ENCODE measurements at regions not wholly inside any gene's neighbourhood (a gene's known extent, or its start where the extent isn't known, plus 50 kb on each side); places are given as distances from the start of the nearest gene placed in this dataset.
"Not testable (repeated sequence)": the region's sequence is repeated elsewhere in the genome, so short reads cannot be mapped to it uniquely, and the experiment has no call there.

DNA sequence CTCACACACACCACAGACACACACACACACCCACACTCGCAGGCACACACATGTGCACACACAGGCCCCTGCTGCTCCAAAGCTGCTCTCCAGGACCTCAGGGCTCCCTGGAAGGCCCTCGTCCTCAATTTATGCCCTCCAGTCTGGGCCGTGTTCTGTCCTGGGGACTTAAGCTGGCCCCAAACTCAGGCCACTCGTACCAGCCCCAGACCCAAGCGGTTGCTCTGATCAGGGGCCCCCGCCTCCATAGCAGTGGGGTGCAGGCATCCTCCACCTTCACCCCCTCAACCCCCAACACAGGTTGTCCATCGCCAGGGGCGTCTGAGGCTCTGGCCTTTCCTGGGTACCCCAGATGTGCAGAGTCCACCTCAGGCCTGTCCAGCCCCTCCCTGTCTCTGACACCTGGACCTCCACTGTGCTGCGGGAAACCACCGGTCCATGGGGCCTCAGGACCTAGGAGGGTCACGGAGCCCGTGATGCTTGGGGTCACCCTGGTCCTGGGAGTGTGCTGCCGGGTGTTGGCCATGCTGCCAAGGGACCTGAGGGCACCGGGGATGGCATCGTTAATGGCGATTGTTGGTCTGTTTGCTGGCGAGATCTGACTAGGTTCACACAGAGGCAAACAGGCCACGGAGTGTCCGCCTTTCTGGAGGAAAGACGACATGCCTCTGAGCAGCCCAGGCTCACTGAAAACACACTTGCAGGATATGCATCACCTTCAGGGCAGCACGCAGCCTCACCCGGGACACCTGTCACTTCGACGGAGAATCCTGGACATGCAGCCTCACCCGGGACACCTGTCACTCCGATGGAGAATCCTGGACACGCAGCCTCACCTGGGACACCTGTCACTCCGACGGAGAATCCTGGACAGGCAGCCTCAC is 155.6 kb downstream of the NDUFA10 start:
- no peaks in the 10 kb centered on the region for H3K27me3 ChIP-seq
- H3K27ac ChIP-seq, result no peak overlapping the region
- no peaks in the 10 kb centered on the region for H3K36me3 ChIP-seq
- FAIRE-seq (no peak), DNase-seq (no peak), ATAC-seq (no peak)
- intact Hi-C loops (cut with DNase I), result no loop called here
- no peak for TF ChIP-seq CTCF (IDR thresholded peaks at IDR 0.05)
- WGBS, 2 donors, result 68 to 74% methylated on average over 29 of the region's 29 CpGs
- no peaks in the 10 kb centered on the region for H3K9me3 ChIP-seq
- no peaks in the 10 kb centered on the region for H3K4me1 ChIP-seq
- no peak overlapping the region for H3K4me3 ChIP-seq

- FAIRE-seq (no peak), ATAC-seq (no peak), DNase-seq (no peak)
- 71 to 93% methylated on average over 4 of the region's 4 CpGs for WGBS, 2 donors
- Histone ChIP-seq H3K27me3 (no peaks in the 10 kb centered on the region), H3K9me3 (no peaks in the 10 kb centered on the region), H3K4me3 (no peak overlapping the region), H3K4me1 (no peaks in the 10 kb centered on the region), H3K36me3 (no peaks in the 10 kb centered on the region), H3K27ac (no peak overlapping the region)
- intact Hi-C loops (cut with DNase I), result no loop called here
- no peak for TF ChIP-seq CTCF (IDR thresholded peaks at IDR 0.05)
These were observed 156.5 kb downstream of the NDUFA10 start for GRCh38 chr2:239868556-239869181.

DNA sequence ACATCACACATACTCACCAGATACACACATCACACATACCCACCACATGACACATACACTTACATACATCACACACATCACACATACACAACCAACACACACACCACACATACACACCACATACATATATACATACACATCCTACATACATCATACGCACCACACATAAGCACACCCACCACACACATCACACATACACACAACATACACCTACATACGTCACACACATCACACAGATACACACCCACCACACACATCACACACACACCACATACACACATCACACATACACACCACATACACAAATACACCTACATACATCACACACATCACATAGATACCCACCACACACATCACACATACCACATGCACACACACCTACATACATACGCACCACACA is 158.4 kb downstream of the NDUFA10 start:
- 77 to 80% methylated on average over 3 of the region's 3 CpGs for WGBS, 2 donors
- no peaks in the 10 kb centered on the region for H3K4me1 ChIP-seq
- no peak for DNase-seq
- no peaks in the 10 kb centered on the region for H3K36me3 ChIP-seq
- ATAC-seq, result no peak
- intact Hi-C loops (cut with DNase I), result no loop called here
- FAIRE-seq, result no peak
- no peaks in the 10 kb centered on the region for H3K9me3 ChIP-seq
- H3K4me3 ChIP-seq, result no peak overlapping the region
- TF ChIP-seq CTCF (IDR thresholded peaks at IDR 0.05), result no peak
- no peaks in the 10 kb centered on the region for H3K27me3 ChIP-seq
- no peak overlapping the region for H3K27ac ChIP-seq

DNA sequence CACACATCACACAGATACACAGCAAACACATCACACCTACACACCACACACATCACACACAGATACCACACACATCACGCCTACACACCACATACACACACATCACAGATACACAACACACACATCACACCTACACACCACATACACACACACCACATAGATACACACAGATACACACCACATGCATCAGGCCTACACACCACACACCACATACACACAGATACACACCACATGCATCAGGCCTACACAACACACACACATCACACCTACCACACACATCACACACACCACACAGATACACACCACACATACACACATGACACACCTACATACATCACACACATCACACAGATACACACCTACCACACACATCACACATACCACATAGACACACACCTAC is 158.8 kb downstream of the NDUFA10 start:
- H3K36me3 ChIP-seq, result no peaks in the 10 kb centered on the region
- TF ChIP-seq CTCF (IDR thresholded peaks at IDR 0.05), result no peak
- intact Hi-C loops (cut with DNase I), result no loop called here
- no peaks in the 10 kb centered on the region for H3K27me3 ChIP-seq
- no peaks in the 10 kb centered on the region for H3K4me1 ChIP-seq
- 77 to 83% methylated on average over 1 of the region's 1 CpG for WGBS, 2 donors
- no peak overlapping the region for H3K4me3 ChIP-seq
- no peaks in the 10 kb centered on the region for H3K9me3 ChIP-seq
- ATAC-seq (no peak), DNase-seq (no peak), FAIRE-seq (no peak)
- no peak overlapping the region for H3K27ac ChIP-seq

DNA sequence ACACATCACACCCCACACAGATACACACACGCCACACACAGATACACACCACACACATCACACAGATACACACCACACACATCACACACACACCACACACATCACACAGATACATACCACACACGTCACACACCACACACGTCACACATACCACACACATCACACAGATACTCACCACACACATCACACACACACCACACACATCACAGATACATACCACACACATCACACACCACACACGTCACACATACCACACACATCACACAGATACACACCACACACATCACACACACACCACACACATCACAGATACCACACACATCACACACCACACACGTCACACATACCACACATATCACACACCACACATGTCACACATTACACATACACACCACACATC is 159.3 kb downstream of the NDUFA10 start:
- H3K27ac ChIP-seq; FAIRE-seq; H3K36me3 ChIP-seq; H3K4me3 ChIP-seq; H3K9me3 ChIP-seq; ATAC-seq; H3K27me3 ChIP-seq; DNase-seq; intact Hi-C loops (cut with DNase I); H3K4me1 ChIP-seq: not testable (repeated sequence)
- 67 to 82% methylated on average over 5 of the region's 5 CpGs for WGBS, 2 donors

Data from pancreas (tissue), 10 donors.